ENCODE measurements at regions not wholly inside any gene's neighbourhood (a gene's known extent, or its start where the extent isn't known, plus 50 kb on each side); places are given as distances from the start of the nearest gene placed in this dataset.
A peak's percentile ranks its signal among the peaks of the same experiment; 100 is the strongest.

- peak in 1 of 2 experiments; percentile 36; a peak in 2 of 4 replicates for TF ChIP-seq CTCF (conservative IDR thresholded peaks at IDR 0.05; ENCODE audit: low read depth in 2 of 2)
- no peak for TF ChIP-seq EZH2phosphoT487 (IDR thresholded peaks at IDR 0.05; ENCODE audit: unreplicated experiment)
- TF ChIP-seq EZH2 (IDR thresholded peaks at IDR 0.05; ENCODE audit: low read depth, unreplicated experiment) = no peak
- TF ChIP-seq NANOG (IDR thresholded peaks at IDR 0.05; ENCODE audit: borderline replicate concordance) = no peak
Observed at GRCh38 chr6:20306491-20306890, 94.2 kb upstream of the MBOAT1 start.
